ENCODE measurements at regions not wholly inside any gene's neighbourhood (a gene's known extent, or its start where the extent isn't known, plus 50 kb on each side); places are given as distances from the start of the nearest gene placed in this dataset.

GRCh38 chr18:37637478-37637850 lies 71.9 kb upstream of the CELF4 start:
- no peak overlapping the region for H2BK15ac ChIP-seq (ENCODE audit: low read length)
- peaks cover 2 to 7% (median 6%) of the 10 kb centered on the region in 4 experiments for H3K4me1 ChIP-seq (replicated peaks in 1 of 4; ENCODE audit: control insufficient read depth in 3 of 4, insufficient read depth in 4 of 4, low read length in 3 of 4)
- no peak overlapping the region for H2BK12ac ChIP-seq (ENCODE audit: low read depth, low read length)
- CTCF ChIA-PET (ENCODE audit: partially characterized antibody): no interaction called here
- no peak overlapping the region for H4K91ac ChIP-seq (replicated peaks; ENCODE audit: insufficient read length, low read length)
- no peak overlapping the region for H3K14ac ChIP-seq (ENCODE audit: insufficient read length)
- H3K9me3 ChIP-seq (ENCODE audit: insufficient read depth in 2 of 2, low read depth in 1 of 2, low read length in 1 of 2): no peaks in the 10 kb centered on the region
- no peak overlapping the region for H2BK5ac ChIP-seq (ENCODE audit: low read depth, low read length)
- H3K79me1 ChIP-seq (ENCODE audit: low read depth, low read length): no peaks in the 10 kb centered on the region
- TF ChIP-seq JUN (IDR thresholded peaks at IDR 0.05; ENCODE audit: low read depth, low read length) (no peak), EGR1 (IDR thresholded peaks at IDR 0.05; ENCODE audit: borderline replicate concordance, low read depth, low read length) (no peak), NRF1 (IDR thresholded peaks at IDR 0.05; ENCODE audit: low read depth, low read length) (no peak), CHD1 (IDR thresholded peaks at IDR 0.05; ENCODE audit: low read depth, low read length) (no peak), SUZ12 (IDR thresholded peaks at IDR 0.05; ENCODE audit: low read length) (no peak), PHF8 (conservative IDR thresholded peaks at IDR 0.05; ENCODE audit: low read depth, low read length) (no peak)
- WGBS, 2 experiments (ENCODE audit: extremely low coverage in 1 of 2, insufficient coverage in 1 of 2, insufficient read length in 1 of 2, insufficient replicate concordance in 2 of 2, low coverage in 1 of 2, low lambda C conversion rate in 2 of 2, missing lambda C conversion rate in 1 of 2): 86% methylated on average over 4 of the region's 4 CpGs; no CpG with 5 or more reads in 1 of the 2 experiments
- no peak overlapping the region for H2BK20ac ChIP-seq (ENCODE audit: low read length)
- no peak overlapping the region for H3K27ac ChIP-seq (ENCODE audit: low read depth, low read length)
- no peaks in the 10 kb centered on the region for H3K23me2 ChIP-seq (ENCODE audit: low read depth, low read length)
- H4K8ac ChIP-seq (ENCODE audit: extremely low read depth, insufficient read depth, low read length): no peak overlapping the region
- no peak overlapping the region for H3K18ac ChIP-seq (ENCODE audit: extremely low read depth, low read length)
- no peak overlapping the region for H2AK5ac ChIP-seq (ENCODE audit: low read depth, low read length)
- no peak overlapping the region for H3K56ac ChIP-seq (replicated peaks; ENCODE audit: insufficient read length, low read depth, low read length)
- no peak overlapping the region for H2AFZ ChIP-seq (ENCODE audit: low read length)
- H3K4me2 ChIP-seq (ENCODE audit: insufficient read depth in 1 of 2, low read depth in 2 of 2, low read length in 2 of 2): no peak overlapping the region
- no peak overlapping the region for H3K9ac ChIP-seq (replicated peaks in 1 of 4; ENCODE audit: extremely low read depth in 1 of 4, low read depth in 3 of 4, low read length in 3 of 4)
- no peak overlapping the region for H3K23ac ChIP-seq (ENCODE audit: insufficient read length)
- H3K79me2 ChIP-seq (ENCODE audit: control insufficient read depth in 1 of 2, insufficient read depth in 2 of 2, low read length in 2 of 2): no peaks in the 10 kb centered on the region
- H3K27me3 ChIP-seq (replicated peaks in 1 of 4; ENCODE audit: control insufficient read depth in 3 of 4, extremely low read depth in 1 of 4, insufficient read depth in 3 of 4, low read length in 3 of 4): peaks cover 0 to 2% (median 0%) of the 10 kb centered on the region in 4 experiments; a peak in 2 of 7 replicates
- no peak overlapping the region for H4K5ac ChIP-seq (ENCODE audit: insufficient read length, low read depth, low read length)
- no peaks in the 10 kb centered on the region; a peak in 1 of 8 replicates for H3K36me3 ChIP-seq (ENCODE audit: control insufficient read depth in 2 of 4, insufficient read depth in 4 of 4, low read length in 3 of 4)
- POLR2A ChIA-PET (ENCODE audit: partially characterized antibody): no interaction called here
- H4K20me1 ChIP-seq (replicated peaks in 1 of 2; ENCODE audit: control insufficient read depth in 1 of 2, insufficient read depth in 2 of 2, low read length in 2 of 2): no peaks in the 10 kb centered on the region
- FAIRE-seq: no peak
- H2BK120ac ChIP-seq (replicated peaks; ENCODE audit: low read depth, low read length): no peak overlapping the region
- H3K4me3 ChIP-seq (ENCODE audit: extremely low read depth in 1 of 4, insufficient read depth in 2 of 4, low read depth in 3 of 4, low read length in 4 of 4): no peak overlapping the region
- DNase-seq (ENCODE audit: low read depth in 1 of 2, low spot score in 2 of 2): no peak
- H3K4ac ChIP-seq (replicated peaks; ENCODE audit: insufficient read length, low read depth, low read length): no peak overlapping the region

Measured in H1 (cell line).